Karpas-422 (cell line): ENCODE measurements at regions not wholly inside any gene's neighbourhood (a gene's known extent, or its start where the extent isn't known, plus 50 kb on each side); places are given as distances from the start of the nearest gene placed in this dataset.
A peak's percentile ranks its signal among the peaks of the same experiment; 100 is the strongest.

Experiments
- DNase-seq: peaks from one replicate; pipeline ENCODE4 v3.0.0-alpha.2; 2015
- H2AFZ ChIP-seq: fragments of 200-600 bp; sonication (generic); 2 replicates; pipeline ENCODE4 v1.6.1; 2014; ENCODE audit warnings: antibody characterized with exemption, low read length, mixed read lengths
- H3K27ac ChIP-seq: fragments of 200-600 bp; sonication (generic); 2 replicates; pipeline ENCODE4 v1.5.1; 2014; ENCODE audit warnings: mild to moderate bottlenecking, low read length, moderate library complexity
- H3K27me3 ChIP-seq: fragments of 200-600 bp; sonication (generic); 2 replicates; pipeline ENCODE4 v1.6.1; 2014; ENCODE audit warnings: low read length, mixed read lengths
- H3K36me3 ChIP-seq: fragments of 200-600 bp; sonication (generic); 2 replicates; pipeline ENCODE4 v1.6.1; 2014; ENCODE audit warnings: low read length, mixed read lengths; ENCODE audit not compliant: insufficient read depth
- H3K4me1 ChIP-seq: fragments of 200-600 bp; sonication (generic); 2 replicates; pipeline ENCODE4 v1.6.1; 2014; ENCODE audit warnings: mild to moderate bottlenecking, low read length, mixed read lengths
- H3K4me2 ChIP-seq: fragments of 200-600 bp; sonication (generic); 2 replicates; pipeline ENCODE4 v1.6.1; 2014; ENCODE audit warnings: low read length, low read depth, mild to moderate bottlenecking; ENCODE audit not compliant: poor library complexity, severe bottlenecking
- H3K4me3 ChIP-seq: fragments of 200-600 bp; sonication (generic); 2 replicates; pipeline ENCODE4 v1.5.1; 2014; ENCODE audit warnings: mild to moderate bottlenecking, antibody characterized with exemption, low read length, mixed read lengths
- H3K79me2 ChIP-seq: fragments of 200-600 bp; sonication (generic); 2 replicates; pipeline ENCODE4 v1.6.1; 2014; ENCODE audit warnings: mild to moderate bottlenecking, low read length, mixed read lengths
- H3K9ac ChIP-seq: fragments of 200-600 bp; sonication (generic); 2 replicates; pipeline ENCODE4 v1.6.0; 2014; ENCODE audit warnings: low read length
- H3K9me2 ChIP-seq: fragments of 200-600 bp; sonication (generic), shearing (Covaris generic); replicated peaks from 2 replicates; pipeline ENCODE4 v1.6.0; 2014; ENCODE audit warnings: mild to moderate bottlenecking, low read length, moderate library complexity; ENCODE audit not compliant: insufficient read depth
- H3K9me3 ChIP-seq: fragments of 300-700, 200-600 bp; sonication (generic); 2 replicates; pipeline ENCODE4 v1.6.1; 2014; ENCODE audit warnings: low read length, mixed read lengths
- H4K20me1 ChIP-seq: fragments of 200-600 bp; sonication (generic); 2 replicates; pipeline ENCODE4 v1.6.1; 2014; ENCODE audit warnings: mild to moderate bottlenecking, antibody characterized with exemption, low read length, low read depth; ENCODE audit not compliant: insufficient read depth

DNA sequence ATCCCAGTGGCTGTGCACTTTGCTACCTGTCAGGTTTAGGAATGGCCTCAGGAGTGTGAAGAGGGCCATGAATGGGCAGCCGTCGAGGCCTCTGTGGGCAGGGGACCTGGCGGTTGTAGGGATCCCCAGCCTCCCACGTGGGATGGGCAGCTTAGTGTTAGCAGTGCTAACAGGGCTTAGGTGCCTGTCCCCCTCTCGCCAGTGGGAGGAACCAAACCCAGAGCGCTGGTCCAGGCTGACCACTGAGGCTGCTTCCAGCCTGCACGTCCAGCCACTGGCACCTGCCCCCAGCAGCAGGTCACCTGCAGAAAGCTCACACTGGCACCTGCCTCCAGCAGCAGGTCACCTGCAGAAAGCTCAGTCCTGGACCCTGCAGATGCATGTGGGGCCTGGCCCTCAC lies 162.2 kb upstream of the CIBAR2 start:
- Histone ChIP-seq H3K79me2 (no peaks in the 10 kb centered on the region), H2AFZ (no peak overlapping the region), H3K36me3 (no peaks in the 10 kb centered on the region), H4K20me1 (no peaks in the 10 kb centered on the region), H3K4me1 (no peaks in the 10 kb centered on the region), H3K9ac (no peak overlapping the region), H3K27ac (no peak overlapping the region), H3K9me3 (no peaks in the 10 kb centered on the region), H3K4me2 (no peak overlapping the region), H3K27me3 (no peaks in the 10 kb centered on the region), H3K9me2 (no peaks in the 10 kb centered on the region), H3K4me3 (no peak overlapping the region)
- no peak for DNase-seq

- Histone ChIP-seq H3K9me2 (no peaks in the 10 kb centered on the region), H3K79me2 (no peaks in the 10 kb centered on the region), H3K4me1 (no peaks in the 10 kb centered on the region), H3K9me3 (no peaks in the 10 kb centered on the region), H4K20me1 (no peaks in the 10 kb centered on the region), H3K36me3 (no peaks in the 10 kb centered on the region), H3K27me3 (no peaks in the 10 kb centered on the region), H3K4me2 (no peak overlapping the region), H2AFZ (no peak overlapping the region), H3K27ac (no peak overlapping the region), H3K4me3 (no peak overlapping the region), H3K9ac (no peak overlapping the region)
- DNase-seq = no peak
Observed at GRCh38 chr16:85274924-85275323, 162.7 kb upstream of the CIBAR2 start.

DNA sequence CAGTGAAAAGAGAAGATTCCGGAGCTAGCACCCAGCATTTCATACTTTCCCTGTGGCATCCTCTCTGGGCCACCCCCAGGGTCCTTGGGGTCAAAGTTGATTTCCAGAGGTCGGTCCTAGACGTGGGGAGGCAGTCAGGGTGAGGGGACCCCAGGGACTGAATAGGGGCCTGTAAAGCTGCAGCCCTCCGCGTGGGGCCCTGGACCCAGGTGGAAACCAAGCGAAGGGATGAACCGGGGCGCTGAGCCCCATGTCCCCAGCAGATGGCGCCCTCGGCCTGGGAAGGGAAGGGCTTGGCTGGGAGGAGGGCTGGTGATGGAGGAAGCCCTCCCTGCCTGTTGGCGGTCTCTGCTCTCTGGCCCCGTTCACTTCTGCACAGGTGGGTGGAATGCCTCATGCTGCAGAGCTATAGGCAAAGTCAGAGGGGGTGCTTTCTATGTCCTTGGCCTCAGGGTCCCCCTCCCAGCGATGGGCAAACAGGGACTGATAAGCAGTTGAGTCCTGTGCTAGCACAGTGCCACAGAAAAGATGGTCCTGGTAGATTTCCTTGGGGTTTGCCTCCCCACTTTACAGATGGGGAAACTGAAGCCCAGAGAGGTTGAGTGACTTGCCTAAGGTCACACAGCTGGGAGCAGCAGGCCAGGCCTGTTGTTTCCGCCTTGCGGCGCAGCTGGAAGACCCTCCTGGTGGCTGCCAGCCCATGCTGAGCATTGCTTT lies 163.4 kb upstream of the CIBAR2 start:
- Histone ChIP-seq H3K79me2 (no peaks in the 10 kb centered on the region), H3K4me3 (no peak overlapping the region), H3K36me3 (no peaks in the 10 kb centered on the region), H4K20me1 (no peaks in the 10 kb centered on the region), H3K9me2 (no peaks in the 10 kb centered on the region), H3K27ac (no peak overlapping the region), H2AFZ (no peak overlapping the region), H3K9ac (no peak overlapping the region), H3K4me1 (no peaks in the 10 kb centered on the region), H3K9me3 (no peaks in the 10 kb centered on the region), H3K4me2 (no peak overlapping the region), H3K27me3 (no peaks in the 10 kb centered on the region)
- peak; percentile 88 for DNase-seq

GRCh38 chr16:85276258-85276657 lies 164.0 kb upstream of the CIBAR2 start:
- H3K4me3 ChIP-seq = no peak overlapping the region
- H2AFZ ChIP-seq = no peak overlapping the region
- no peaks in the 10 kb centered on the region for H3K36me3 ChIP-seq
- no peaks in the 10 kb centered on the region for H3K27me3 ChIP-seq
- no peak for DNase-seq
- H3K27ac ChIP-seq = no peak overlapping the region
- no peaks in the 10 kb centered on the region for H3K9me2 ChIP-seq
- H3K4me2 ChIP-seq = no peak overlapping the region
- no peaks in the 10 kb centered on the region for H4K20me1 ChIP-seq
- no peak overlapping the region for H3K9ac ChIP-seq
- no peaks in the 10 kb centered on the region for H3K79me2 ChIP-seq
- H3K9me3 ChIP-seq = no peaks in the 10 kb centered on the region
- no peaks in the 10 kb centered on the region for H3K4me1 ChIP-seq

DNA sequence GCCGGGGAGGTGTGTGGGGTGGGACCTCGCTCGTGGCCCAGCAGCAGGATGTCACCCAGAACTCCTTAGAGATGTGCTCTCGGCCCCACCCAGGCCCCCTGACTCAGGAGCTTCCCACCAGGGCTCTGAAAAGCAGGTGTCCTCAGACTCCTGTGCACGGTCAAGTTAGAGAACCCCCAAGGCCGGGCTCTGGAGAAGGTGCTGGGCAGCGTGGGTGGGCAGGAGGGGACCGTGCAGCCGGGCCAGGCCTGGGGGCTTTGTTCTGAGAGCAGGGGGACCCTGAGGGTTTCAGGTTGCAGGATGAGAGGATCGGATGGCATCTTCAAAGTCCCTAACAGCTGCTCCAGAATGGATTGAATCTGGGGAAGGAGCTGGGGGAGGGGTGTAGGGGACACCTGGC lies 164.4 kb upstream of the CIBAR2 start:
- Histone ChIP-seq H2AFZ (no peak overlapping the region), H3K9me3 (no peaks in the 10 kb centered on the region), H3K27ac (no peak overlapping the region), H3K4me2 (no peak overlapping the region), H3K27me3 (no peaks in the 10 kb centered on the region), H3K4me1 (no peaks in the 10 kb centered on the region), H3K4me3 (no peak overlapping the region), H4K20me1 (no peaks in the 10 kb centered on the region), H3K9me2 (no peaks in the 10 kb centered on the region), H3K79me2 (no peaks in the 10 kb centered on the region), H3K36me3 (no peaks in the 10 kb centered on the region), H3K9ac (no peak overlapping the region)
- DNase-seq = no peak

DNA sequence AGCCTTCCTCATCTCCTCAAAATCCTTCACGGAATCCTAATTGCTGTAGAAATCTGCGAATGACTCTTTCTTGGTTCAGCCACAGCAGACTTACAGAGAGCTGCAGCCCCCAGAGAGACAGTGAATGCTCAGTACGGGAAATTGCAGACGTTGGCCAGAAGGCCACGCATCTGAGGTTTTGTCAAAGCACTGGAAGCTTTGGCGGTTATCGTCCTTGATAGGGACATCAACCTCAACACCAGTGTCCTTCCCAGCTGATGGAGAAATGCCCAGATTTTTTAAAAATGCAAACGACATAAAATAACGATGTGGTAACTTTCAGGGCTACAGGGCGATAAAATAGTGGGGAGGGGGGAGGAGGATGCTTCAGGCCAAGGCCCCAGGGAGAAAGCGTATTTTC lies 166.6 kb upstream of the CIBAR2 start:
- DNase-seq = no peak
- Histone ChIP-seq H3K36me3 (no peaks in the 10 kb centered on the region), H3K4me1 (no peaks in the 10 kb centered on the region), H3K4me3 (no peak overlapping the region), H3K9ac (no peak overlapping the region), H3K79me2 (no peaks in the 10 kb centered on the region), H2AFZ (no peak overlapping the region), H3K9me3 (no peaks in the 10 kb centered on the region), H3K27me3 (no peaks in the 10 kb centered on the region), H4K20me1 (no peaks in the 10 kb centered on the region), H3K9me2 (no peaks in the 10 kb centered on the region), H3K27ac (no peak overlapping the region), H3K4me2 (no peak overlapping the region)

DNA sequence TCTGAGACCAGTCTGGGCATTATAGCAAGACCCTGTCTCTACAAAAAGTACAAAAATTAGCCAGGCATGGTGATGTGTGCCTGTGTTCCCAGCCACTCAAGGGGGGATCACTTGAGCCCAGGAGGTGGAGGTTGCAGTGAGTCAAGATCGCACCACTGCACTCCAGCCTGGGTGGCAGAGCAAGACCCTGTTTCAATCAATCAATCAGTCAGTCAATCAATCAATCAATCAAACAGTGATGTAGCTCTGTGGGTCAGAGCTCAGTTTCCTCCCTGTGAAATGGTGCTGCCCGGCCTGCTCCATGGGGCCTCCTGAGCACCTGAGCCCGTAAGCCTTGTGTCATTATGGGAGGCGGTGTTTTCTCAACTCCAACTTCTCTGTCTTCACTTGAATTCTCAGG lies 167.1 kb upstream of the CIBAR2 start:
- H3K36me3 ChIP-seq = no peaks in the 10 kb centered on the region
- DNase-seq = no peak
- H3K27ac ChIP-seq = no peak overlapping the region
- H3K9me2 ChIP-seq = no peaks in the 10 kb centered on the region
- no peaks in the 10 kb centered on the region for H3K9me3 ChIP-seq
- no peak overlapping the region for H2AFZ ChIP-seq
- H3K4me3 ChIP-seq = no peak overlapping the region
- H3K4me1 ChIP-seq = no peaks in the 10 kb centered on the region
- no peaks in the 10 kb centered on the region for H3K27me3 ChIP-seq
- H3K9ac ChIP-seq = no peak overlapping the region
- H3K4me2 ChIP-seq = no peak overlapping the region
- no peaks in the 10 kb centered on the region for H4K20me1 ChIP-seq
- no peaks in the 10 kb centered on the region for H3K79me2 ChIP-seq

GRCh38 chr16:85279825-85280545 lies 167.7 kb upstream of the CIBAR2 start:
- Histone ChIP-seq H3K9me2 (no peaks in the 10 kb centered on the region), H3K27me3 (no peaks in the 10 kb centered on the region), H3K36me3 (no peaks in the 10 kb centered on the region), H4K20me1 (no peaks in the 10 kb centered on the region), H3K9ac (no peak overlapping the region), H2AFZ (no peak overlapping the region), H3K4me2 (no peak overlapping the region), H3K9me3 (no peaks in the 10 kb centered on the region), H3K79me2 (no peaks in the 10 kb centered on the region), H3K27ac (no peak overlapping the region), H3K4me1 (no peaks in the 10 kb centered on the region), H3K4me3 (no peak overlapping the region)
- no peak for DNase-seq
